ENCODE measurements at regions not wholly inside any gene's neighbourhood (a gene's known extent, or its start where the extent isn't known, plus 50 kb on each side); places are given as distances from the start of the nearest gene placed in this dataset.

DNA sequence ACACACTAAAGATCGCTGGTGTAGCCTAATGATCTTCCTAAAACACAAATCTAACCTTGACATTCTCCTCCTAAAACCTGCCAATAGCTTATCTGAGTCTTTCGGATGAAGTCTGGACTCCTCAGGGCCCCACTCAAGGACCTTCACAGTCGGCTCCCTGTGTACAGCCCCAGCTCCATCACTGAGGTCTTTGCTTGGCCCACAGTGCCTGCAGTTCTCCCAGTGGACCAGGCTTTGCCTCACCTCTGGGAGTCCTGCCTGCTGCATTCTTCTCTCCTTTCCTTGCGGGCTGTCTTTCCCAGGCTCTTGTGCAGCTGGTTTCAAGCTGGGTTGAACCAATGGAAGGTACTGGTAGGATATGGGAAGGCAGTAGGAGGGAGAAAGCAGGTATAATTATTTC lies 122.6 kb upstream of the FERMT1 start:
- TF ChIP-seq, protein P1, sequence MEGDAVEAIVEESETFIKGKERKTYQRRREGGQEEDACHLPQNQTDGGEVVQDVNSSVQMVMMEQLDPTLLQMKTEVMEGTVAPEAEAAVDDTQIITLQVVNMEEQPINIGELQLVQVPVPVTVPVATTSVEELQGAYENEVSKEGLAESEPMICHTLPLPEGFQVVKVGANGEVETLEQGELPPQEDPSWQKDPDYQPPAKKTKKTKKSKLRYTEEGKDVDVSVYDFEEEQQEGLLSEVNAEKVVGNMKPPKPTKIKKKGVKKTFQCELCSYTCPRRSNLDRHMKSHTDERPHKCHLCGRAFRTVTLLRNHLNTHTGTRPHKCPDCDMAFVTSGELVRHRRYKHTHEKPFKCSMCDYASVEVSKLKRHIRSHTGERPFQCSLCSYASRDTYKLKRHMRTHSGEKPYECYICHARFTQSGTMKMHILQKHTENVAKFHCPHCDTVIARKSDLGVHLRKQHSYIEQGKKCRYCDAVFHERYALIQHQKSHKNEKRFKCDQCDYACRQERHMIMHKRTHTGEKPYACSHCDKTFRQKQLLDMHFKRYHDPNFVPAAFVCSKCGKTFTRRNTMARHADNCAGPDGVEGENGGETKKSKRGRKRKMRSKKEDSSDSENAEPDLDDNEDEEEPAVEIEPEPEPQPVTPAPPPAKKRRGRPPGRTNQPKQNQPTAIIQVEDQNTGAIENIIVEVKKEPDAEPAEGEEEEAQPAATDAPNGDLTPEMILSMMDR (optimal IDR thresholded peaks at IDR 0.05 in 1 of 3, IDR thresholded peaks at IDR 0.05 in 1 of 3, conservative IDR thresholded peaks at IDR 0.05 in 1 of 3; ENCODE audit: extremely low read depth in 1 of 3, insufficient read depth in 2 of 3, low read length in 3 of 3): no peak
- TF ChIP-seq EZH2 (IDR thresholded peaks at IDR 0.05; ENCODE audit: low read length): no peak

Measured in keratinocyte (primary cell).